ENCODE measurements at regions not wholly inside any gene's neighbourhood (a gene's known extent, or its start where the extent isn't known, plus 50 kb on each side); places are given as distances from the start of the nearest gene placed in this dataset.

- TF ChIP-seq CTCF (IDR thresholded peaks at IDR 0.05) (no peak), POLR2A (IDR thresholded peaks at IDR 0.05) (no peak), EP300 (IDR thresholded peaks at IDR 0.05) (no peak)
These were observed 461.9 kb downstream of the SPRY1 start for GRCh38 chr4:123858465-123858864.
